ENCODE measurements at regions not wholly inside any gene's neighbourhood (a gene's known extent, or its start where the extent isn't known, plus 50 kb on each side); places are given as distances from the start of the nearest gene placed in this dataset.

DNA sequence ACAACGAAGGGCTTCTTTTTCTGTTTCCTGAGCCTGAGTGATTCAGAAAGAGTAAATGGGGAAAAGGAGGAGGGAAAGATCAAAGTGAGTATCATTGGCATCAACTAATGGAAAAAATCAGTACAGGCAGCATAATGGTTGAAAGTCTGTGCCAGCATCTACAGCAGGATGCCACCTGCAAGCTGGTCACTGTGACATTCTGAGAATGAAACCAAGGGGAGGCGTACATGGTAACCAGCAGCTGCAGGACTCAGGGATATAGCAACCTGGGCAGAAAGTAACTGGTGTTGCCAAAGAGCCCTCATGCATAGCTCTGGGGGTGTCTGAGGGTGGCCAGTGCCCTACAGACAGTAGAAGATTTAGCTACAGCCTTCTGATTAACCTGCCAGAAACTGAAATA lies 305.9 kb downstream of the BRINP2 start:
- H3K4me3 ChIP-seq = no peak overlapping the region
- peaks cover 0 to 11% (median 4%) of the 10 kb centered on the region in 4 donors for H3K4me1 ChIP-seq
- 81 to 84% methylated on average over 2 of the region's 2 CpGs for WGBS, 2 donors
- H3K27ac ChIP-seq = no peak overlapping the region
- TF ChIP-seq POLR2AphosphoS5 (IDR thresholded peaks at IDR 0.05) = no peak
- no peak for TF ChIP-seq EP300 (IDR thresholded peaks at IDR 0.05)
- TF ChIP-seq, protein P1, sequence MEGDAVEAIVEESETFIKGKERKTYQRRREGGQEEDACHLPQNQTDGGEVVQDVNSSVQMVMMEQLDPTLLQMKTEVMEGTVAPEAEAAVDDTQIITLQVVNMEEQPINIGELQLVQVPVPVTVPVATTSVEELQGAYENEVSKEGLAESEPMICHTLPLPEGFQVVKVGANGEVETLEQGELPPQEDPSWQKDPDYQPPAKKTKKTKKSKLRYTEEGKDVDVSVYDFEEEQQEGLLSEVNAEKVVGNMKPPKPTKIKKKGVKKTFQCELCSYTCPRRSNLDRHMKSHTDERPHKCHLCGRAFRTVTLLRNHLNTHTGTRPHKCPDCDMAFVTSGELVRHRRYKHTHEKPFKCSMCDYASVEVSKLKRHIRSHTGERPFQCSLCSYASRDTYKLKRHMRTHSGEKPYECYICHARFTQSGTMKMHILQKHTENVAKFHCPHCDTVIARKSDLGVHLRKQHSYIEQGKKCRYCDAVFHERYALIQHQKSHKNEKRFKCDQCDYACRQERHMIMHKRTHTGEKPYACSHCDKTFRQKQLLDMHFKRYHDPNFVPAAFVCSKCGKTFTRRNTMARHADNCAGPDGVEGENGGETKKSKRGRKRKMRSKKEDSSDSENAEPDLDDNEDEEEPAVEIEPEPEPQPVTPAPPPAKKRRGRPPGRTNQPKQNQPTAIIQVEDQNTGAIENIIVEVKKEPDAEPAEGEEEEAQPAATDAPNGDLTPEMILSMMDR (IDR thresholded peaks at IDR 0.05) = no peak
- TF ChIP-seq POLR2A (IDR thresholded peaks at IDR 0.05) = no peak
- H3K27me3 ChIP-seq = no peaks in the 10 kb centered on the region
- intact Hi-C loops (cut with DNase I) = no loop called here
- H3K9me3 ChIP-seq = no peaks in the 10 kb centered on the region
- no peaks in the 10 kb centered on the region for H3K36me3 ChIP-seq
- DNase-seq = no peak

DNA sequence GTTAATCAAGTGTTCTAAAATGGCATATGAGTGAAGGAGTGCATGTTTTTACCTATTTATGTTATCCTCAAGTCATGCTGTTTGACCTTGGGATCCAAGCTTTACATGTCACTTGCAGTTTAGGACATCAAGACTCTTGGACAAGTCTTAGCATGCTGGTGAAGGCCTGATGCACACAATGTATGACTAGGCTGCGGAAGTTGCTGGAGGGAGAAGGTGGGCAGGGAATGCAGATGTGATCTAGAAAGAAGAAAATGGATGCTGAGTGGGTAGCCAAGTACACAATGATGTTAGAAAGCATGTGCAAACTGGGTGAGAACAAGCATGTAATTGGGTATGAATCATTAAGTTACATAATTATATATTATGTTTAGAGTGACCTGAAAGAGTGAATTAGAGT lies 301.8 kb downstream of the BRINP2 start:
- H3K27me3 ChIP-seq = no peaks in the 10 kb centered on the region
- TF ChIP-seq, protein P1 (IDR thresholded peaks at IDR 0.05) = no peak
- TF ChIP-seq POLR2A (IDR thresholded peaks at IDR 0.05) (no peak), EP300 (IDR thresholded peaks at IDR 0.05) (no peak), POLR2AphosphoS5 (IDR thresholded peaks at IDR 0.05) (no peak)
- H3K9me3 ChIP-seq = no peaks in the 10 kb centered on the region
- intact Hi-C loops (cut with DNase I) = no loop called here
- H3K36me3 ChIP-seq = no peaks in the 10 kb centered on the region
- H3K4me1 ChIP-seq = peaks cover 0 to 7% (median 3%) of the 10 kb centered on the region in 4 donors
- DNase-seq = no peak
- H3K27ac ChIP-seq = no peak overlapping the region
- no peak overlapping the region for H3K4me3 ChIP-seq
- 94 to 97% methylated on average over 1 of the region's 1 CpG for WGBS, 2 donors

DNA sequence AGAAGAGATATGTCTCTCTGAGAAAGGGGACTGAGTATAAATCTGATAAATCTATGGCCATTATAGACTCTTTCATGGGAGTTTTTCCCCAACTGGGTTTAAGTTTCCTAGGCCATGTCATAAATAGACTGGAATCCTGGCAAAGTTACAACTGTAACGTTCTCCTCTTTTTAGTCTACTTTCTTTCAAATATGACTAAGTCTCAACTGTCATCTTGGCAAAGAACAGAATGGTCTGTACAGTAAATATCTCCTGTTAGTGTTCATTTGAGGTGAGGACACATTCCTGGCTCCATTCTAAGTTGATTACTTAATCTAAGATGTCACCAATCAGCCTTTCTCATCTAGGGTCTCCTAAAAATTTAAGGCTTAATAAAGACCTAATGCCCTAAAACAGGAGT lies 300.5 kb downstream of the BRINP2 start:
- no peaks in the 10 kb centered on the region for H3K36me3 ChIP-seq
- intact Hi-C loops (cut with DNase I) = no loop called here
- 36 to 66% methylated on average over 1 of the region's 1 CpG for WGBS, 2 donors
- no peak for DNase-seq
- H3K27ac ChIP-seq = no peak overlapping the region
- H3K4me1 ChIP-seq = no peaks in the 10 kb centered on the region
- H3K4me3 ChIP-seq = no peak overlapping the region
- no peak for TF ChIP-seq POLR2A (IDR thresholded peaks at IDR 0.05)
- TF ChIP-seq, protein P1 (IDR thresholded peaks at IDR 0.05) = no peak
- no peak for TF ChIP-seq POLR2AphosphoS5 (IDR thresholded peaks at IDR 0.05)
- no peak for TF ChIP-seq EP300 (IDR thresholded peaks at IDR 0.05)
- H3K27me3 ChIP-seq = no peaks in the 10 kb centered on the region
- no peaks in the 10 kb centered on the region for H3K9me3 ChIP-seq

DNA sequence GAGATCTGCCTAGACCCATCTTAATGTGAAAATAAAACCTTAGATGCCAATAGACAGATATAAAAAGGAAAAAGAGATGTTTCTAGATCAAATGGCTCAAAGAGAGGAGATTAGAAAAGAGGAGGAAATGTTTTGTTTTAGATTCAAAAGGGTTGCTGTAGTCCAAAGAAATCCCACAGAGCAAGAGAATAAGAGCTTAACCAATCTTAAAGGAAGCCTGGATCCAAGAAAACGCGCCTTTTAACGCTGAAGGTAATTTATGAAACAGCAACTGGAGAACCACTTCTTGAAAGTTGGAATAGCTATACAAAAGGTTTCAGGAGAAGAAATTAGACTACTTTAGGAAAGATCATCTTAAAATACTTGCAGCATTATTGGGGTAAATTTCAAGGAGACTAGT lies 298.8 kb downstream of the BRINP2 start:
- intact Hi-C loops (cut with DNase I) = no loop called here
- 98 to 99% methylated on average over 3 of the region's 3 CpGs for WGBS, 2 donors
- no peaks in the 10 kb centered on the region for H3K27me3 ChIP-seq

DNA sequence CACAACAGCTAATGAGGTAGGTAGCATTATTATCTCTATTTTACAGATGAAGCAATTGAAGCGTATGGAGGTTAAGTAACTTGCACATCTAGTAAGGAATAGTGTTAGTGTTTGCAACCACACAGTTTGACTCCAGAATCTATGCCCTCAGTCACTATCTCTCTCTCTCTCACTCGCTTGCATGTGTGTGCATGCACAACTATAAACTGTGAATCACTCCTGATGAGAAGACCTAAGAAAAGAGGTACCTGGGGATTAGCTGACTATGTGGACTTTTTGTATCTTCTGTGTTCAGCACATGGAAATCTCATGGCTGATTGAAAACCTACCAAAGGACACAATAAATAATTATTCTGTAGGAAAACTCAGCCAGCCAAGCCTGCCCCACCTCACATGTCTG lies 295.5 kb downstream of the BRINP2 start:
- 79 to 91% methylated on average over 2 of the region's 2 CpGs for WGBS, 2 donors

More for the DNA sequence above, 298.8 kb downstream of the BRINP2 start:
- H3K36me3 ChIP-seq = no peaks in the 10 kb centered on the region
- no peak for DNase-seq
- no peak overlapping the region for H3K27ac ChIP-seq
- H3K9me3 ChIP-seq = no peaks in the 10 kb centered on the region
- TF ChIP-seq, protein P1 (IDR thresholded peaks at IDR 0.05) = no peak
- no peak for TF ChIP-seq POLR2AphosphoS5 (IDR thresholded peaks at IDR 0.05)
- no peak for TF ChIP-seq POLR2A (IDR thresholded peaks at IDR 0.05)
- no peak for TF ChIP-seq EP300 (IDR thresholded peaks at IDR 0.05)
- H3K4me1 ChIP-seq = no peaks in the 10 kb centered on the region
- H3K4me3 ChIP-seq = no peak overlapping the region

More for the DNA sequence above, 295.5 kb downstream of the BRINP2 start:
- TF ChIP-seq POLR2AphosphoS5 (IDR thresholded peaks at IDR 0.05) (no peak), EP300 (IDR thresholded peaks at IDR 0.05) (no peak), POLR2A (IDR thresholded peaks at IDR 0.05) (no peak)
- TF ChIP-seq, protein P1 (IDR thresholded peaks at IDR 0.05) = no peak
- intact Hi-C loops (cut with DNase I) = no loop called here
- Histone ChIP-seq H3K36me3 (no peaks in the 10 kb centered on the region), H3K9me3 (no peaks in the 10 kb centered on the region), H3K27ac (no peak overlapping the region), H3K4me3 (no peak overlapping the region), H3K4me1 (no peaks in the 10 kb centered on the region), H3K27me3 (no peaks in the 10 kb centered on the region)
- DNase-seq = no peak
